ENCODE measurements at regions not wholly inside any gene's neighbourhood (a gene's known extent, or its start where the extent isn't known, plus 50 kb on each side); places are given as distances from the start of the nearest gene placed in this dataset.

DNA sequence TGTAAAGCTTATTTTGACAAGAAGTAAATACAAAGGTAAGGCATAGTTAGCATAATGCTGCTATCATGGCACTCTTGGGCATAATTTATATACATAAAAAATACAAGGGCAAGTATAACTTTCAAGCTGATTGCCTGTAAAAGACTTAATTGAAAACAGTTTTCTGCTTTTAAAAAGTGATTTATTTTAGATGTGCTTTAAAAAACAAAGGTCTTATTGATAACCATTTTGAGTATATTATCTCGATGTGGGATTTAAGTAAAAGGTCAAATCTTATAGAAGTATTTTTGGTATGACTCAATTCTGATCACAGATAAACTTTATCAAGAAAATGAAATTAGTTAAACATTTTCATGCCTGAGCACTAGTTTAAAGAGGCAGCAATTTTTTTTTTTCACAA is 175.8 kb downstream of the KCNRG start:
- Histone ChIP-seq H3K4me2 (ENCODE audit: low read length) (no peak overlapping the region), H3K79me2 (ENCODE audit: insufficient read depth, low read length) (no peaks in the 10 kb centered on the region), H3K4me1 (ENCODE audit: insufficient read depth, low read length) (no peaks in the 10 kb centered on the region), H3K9ac (ENCODE audit: low read length) (no peak overlapping the region), H3K27ac (ENCODE audit: low read depth, low read length) (no peak overlapping the region), H3K9me3 (ENCODE audit: insufficient read depth, low read depth, low read length) (no peaks in the 10 kb centered on the region), H2AFZ (ENCODE audit: low read depth, low read length) (no peak overlapping the region), H3K27me3 (ENCODE audit: insufficient read depth, low read length) (no peaks in the 10 kb centered on the region), H3K4me3 (ENCODE audit: insufficient read depth, low read depth, low read length) (no peak overlapping the region), H4K20me1 (ENCODE audit: insufficient read depth, low read length) (no peaks in the 10 kb centered on the region), H3K36me3 (ENCODE audit: insufficient read depth, low read length) (no peaks in the 10 kb centered on the region)
- Mint-ChIP-seq H3K4me1 (ENCODE audit: low read depth, unreplicated experiment) (peaks cover 10% of the 10 kb centered on the region), H3K4me3 (ENCODE audit: unreplicated experiment) (no peak overlapping the region), H3K27me3 (ENCODE audit: low read depth, unreplicated experiment) (no peaks in the 10 kb centered on the region), H3K36me3 (ENCODE audit: low read depth, unreplicated experiment) (no peaks in the 10 kb centered on the region), H3K27ac (ENCODE audit: unreplicated experiment) (no peak overlapping the region), H3K9me3 (ENCODE audit: unreplicated experiment) (peaks cover 9% of the 10 kb centered on the region)
- DNase-seq (ENCODE audit: low read depth) (no peak), FAIRE-seq (no peak)
- TF ChIP-seq, protein P1, sequence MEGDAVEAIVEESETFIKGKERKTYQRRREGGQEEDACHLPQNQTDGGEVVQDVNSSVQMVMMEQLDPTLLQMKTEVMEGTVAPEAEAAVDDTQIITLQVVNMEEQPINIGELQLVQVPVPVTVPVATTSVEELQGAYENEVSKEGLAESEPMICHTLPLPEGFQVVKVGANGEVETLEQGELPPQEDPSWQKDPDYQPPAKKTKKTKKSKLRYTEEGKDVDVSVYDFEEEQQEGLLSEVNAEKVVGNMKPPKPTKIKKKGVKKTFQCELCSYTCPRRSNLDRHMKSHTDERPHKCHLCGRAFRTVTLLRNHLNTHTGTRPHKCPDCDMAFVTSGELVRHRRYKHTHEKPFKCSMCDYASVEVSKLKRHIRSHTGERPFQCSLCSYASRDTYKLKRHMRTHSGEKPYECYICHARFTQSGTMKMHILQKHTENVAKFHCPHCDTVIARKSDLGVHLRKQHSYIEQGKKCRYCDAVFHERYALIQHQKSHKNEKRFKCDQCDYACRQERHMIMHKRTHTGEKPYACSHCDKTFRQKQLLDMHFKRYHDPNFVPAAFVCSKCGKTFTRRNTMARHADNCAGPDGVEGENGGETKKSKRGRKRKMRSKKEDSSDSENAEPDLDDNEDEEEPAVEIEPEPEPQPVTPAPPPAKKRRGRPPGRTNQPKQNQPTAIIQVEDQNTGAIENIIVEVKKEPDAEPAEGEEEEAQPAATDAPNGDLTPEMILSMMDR (IDR thresholded peaks at IDR 0.05; ENCODE audit: insufficient read depth, low read depth, low read length), result no peak
- TF ChIP-seq EZH2 (IDR thresholded peaks at IDR 0.05; ENCODE audit: insufficient read depth, low read length), result no peak

DNA sequence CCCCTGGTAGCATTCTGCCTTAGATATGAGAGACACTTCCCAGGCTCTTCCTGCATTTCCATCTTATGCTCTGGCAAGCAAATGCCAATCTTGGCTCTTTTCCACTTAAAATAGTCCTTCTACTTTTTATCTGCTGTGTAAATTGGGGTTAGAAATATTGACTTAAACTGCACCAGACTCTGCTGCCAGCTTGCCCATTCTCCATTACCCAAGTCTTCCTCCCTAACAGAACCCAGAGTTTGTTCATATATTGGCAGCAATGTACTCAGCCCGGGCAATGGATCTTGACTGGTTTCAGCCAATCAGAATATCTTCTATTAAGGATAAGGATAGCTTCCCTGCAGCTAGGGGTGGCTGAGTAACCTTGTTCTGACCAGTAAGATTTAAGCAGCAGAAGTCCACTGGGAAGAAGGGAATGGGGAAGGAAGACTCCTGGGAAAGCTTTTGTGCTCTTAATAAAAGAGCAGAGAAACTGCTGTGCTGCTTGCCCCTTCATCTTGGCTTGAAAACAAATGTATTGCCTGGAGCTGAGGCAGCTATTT is 177.1 kb downstream of the KCNRG start:
- TF ChIP-seq, protein P1 (IDR thresholded peaks at IDR 0.05; ENCODE audit: insufficient read depth, low read depth, low read length), result no peak
- no peak for TF ChIP-seq EZH2 (IDR thresholded peaks at IDR 0.05; ENCODE audit: insufficient read depth, low read length)
- Mint-ChIP-seq H3K4me3 (ENCODE audit: unreplicated experiment) (no peak overlapping the region), H3K9me3 (ENCODE audit: unreplicated experiment) (peaks cover 2% of the 10 kb centered on the region), H3K27ac (ENCODE audit: unreplicated experiment) (no peak overlapping the region), H3K27me3 (ENCODE audit: low read depth, unreplicated experiment) (no peaks in the 10 kb centered on the region), H3K4me1 (ENCODE audit: low read depth, unreplicated experiment) (peaks cover 10% of the 10 kb centered on the region), H3K36me3 (ENCODE audit: low read depth, unreplicated experiment) (no peaks in the 10 kb centered on the region)
- no peak for DNase-seq (ENCODE audit: low read depth)
- Histone ChIP-seq H3K36me3 (ENCODE audit: insufficient read depth, low read length) (no peaks in the 10 kb centered on the region), H3K27ac (ENCODE audit: low read depth, low read length) (no peak overlapping the region), H4K20me1 (ENCODE audit: insufficient read depth, low read length) (no peaks in the 10 kb centered on the region), H3K9me3 (ENCODE audit: insufficient read depth, low read depth, low read length) (no peaks in the 10 kb centered on the region), H3K27me3 (ENCODE audit: insufficient read depth, low read length) (no peaks in the 10 kb centered on the region), H3K79me2 (ENCODE audit: insufficient read depth, low read length) (no peaks in the 10 kb centered on the region), H3K4me2 (ENCODE audit: low read length) (no peak overlapping the region), H3K4me3 (ENCODE audit: insufficient read depth, low read depth, low read length) (no peak overlapping the region), H3K9ac (ENCODE audit: low read length) (no peak overlapping the region), H2AFZ (ENCODE audit: low read depth, low read length) (no peak overlapping the region), H3K4me1 (ENCODE audit: insufficient read depth, low read length) (no peaks in the 10 kb centered on the region)
- no peak for FAIRE-seq

DNA sequence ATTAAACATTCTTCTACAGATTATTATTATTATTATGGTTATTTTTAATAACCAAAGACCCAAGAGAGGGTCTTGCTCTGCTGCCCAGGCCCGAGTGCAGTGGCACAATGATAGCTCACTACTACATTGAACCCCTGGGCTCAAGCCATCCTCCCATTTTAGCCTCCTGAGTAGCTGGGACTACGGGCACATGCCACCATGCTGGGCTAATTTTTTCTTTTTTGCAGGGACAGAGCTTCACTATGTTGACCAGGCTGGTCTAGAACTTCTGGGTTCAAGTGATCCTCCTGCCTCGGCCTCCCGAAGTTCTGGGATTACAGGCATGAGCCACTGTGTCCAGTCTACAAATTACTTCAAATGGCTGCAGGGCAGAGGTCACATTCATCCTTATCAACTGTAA is 179.8 kb downstream of the KCNRG start:
- no peak for FAIRE-seq
- no peak overlapping the region for H3K4me3 Mint-ChIP-seq (ENCODE audit: unreplicated experiment)

More for the DNA sequence above, 179.8 kb downstream of the KCNRG start:
- TF ChIP-seq EZH2 (IDR thresholded peaks at IDR 0.05; ENCODE audit: insufficient read depth, low read length), result no peak
- TF ChIP-seq, protein P1 (IDR thresholded peaks at IDR 0.05; ENCODE audit: insufficient read depth, low read depth, low read length), result no peak
- no peak overlapping the region for H3K9ac ChIP-seq (ENCODE audit: low read length)
- H3K27ac Mint-ChIP-seq (ENCODE audit: unreplicated experiment), result no peak overlapping the region
- H3K36me3 ChIP-seq (ENCODE audit: insufficient read depth, low read length), result no peaks in the 10 kb centered on the region
- no peaks in the 10 kb centered on the region for H3K27me3 ChIP-seq (ENCODE audit: insufficient read depth, low read length)
- H3K4me1 Mint-ChIP-seq (ENCODE audit: low read depth, unreplicated experiment), result peaks cover 6% of the 10 kb centered on the region
- H3K4me3 ChIP-seq (ENCODE audit: insufficient read depth, low read depth, low read length), result no peak overlapping the region
- no peak overlapping the region for H3K4me2 ChIP-seq (ENCODE audit: low read length)
- no peaks in the 10 kb centered on the region for H3K9me3 ChIP-seq (ENCODE audit: insufficient read depth, low read depth, low read length)
- DNase-seq (ENCODE audit: low read depth), result no peak
- no peaks in the 10 kb centered on the region for H3K27me3 Mint-ChIP-seq (ENCODE audit: low read depth, unreplicated experiment)
- no peak overlapping the region for H3K27ac ChIP-seq (ENCODE audit: low read depth, low read length)
- H2AFZ ChIP-seq (ENCODE audit: low read depth, low read length), result no peak overlapping the region
- no peaks in the 10 kb centered on the region for H3K36me3 Mint-ChIP-seq (ENCODE audit: low read depth, unreplicated experiment)
- no peaks in the 10 kb centered on the region for H3K79me2 ChIP-seq (ENCODE audit: insufficient read depth, low read length)
- peaks cover 3% of the 10 kb centered on the region for H3K9me3 Mint-ChIP-seq (ENCODE audit: unreplicated experiment)
- no peaks in the 10 kb centered on the region for H4K20me1 ChIP-seq (ENCODE audit: insufficient read depth, low read length)
- no peaks in the 10 kb centered on the region for H3K4me1 ChIP-seq (ENCODE audit: insufficient read depth, low read length)

All from astrocyte (in vitro differentiated cells and primary cell).